GM19324 (cell line): ENCODE measurements at regions not wholly inside any gene's neighbourhood (a gene's known extent, or its start where the extent isn't known, plus 50 kb on each side); places are given as distances from the start of the nearest gene placed in this dataset.

Experiments used
- ATAC-seq: cut with Tn5 transposase; IDR thresholded peaks from one replicate; pipeline ENCODE4 v1.9.1; 2021; ENCODE audit warnings: mild to moderate bottlenecking, moderate library complexity; ENCODE audit not compliant: unreplicated experiment, low FRiP score

GRCh38 chr2:12074126-12074844 lies 327.9 kb downstream of the LPIN1 start:
- ATAC-seq: no peak

- ATAC-seq: no peak
Measured at GRCh38 chr2:12074845-12075217, 328.4 kb downstream of the LPIN1 start.

GRCh38 chr2:12075603-12076002 lies 329.2 kb downstream of the LPIN1 start:
- no peak for ATAC-seq

- ATAC-seq: no peak
Measured at GRCh38 chr2:12076810-12077209, 330.4 kb downstream of the LPIN1 start.

GRCh38 chr2:12080360-12080759 lies 333.9 kb downstream of the LPIN1 start:
- no peak for ATAC-seq

- ATAC-seq: no peak
Measured at GRCh38 chr2:12081481-12082210, 335.2 kb downstream of the LPIN1 start.

GRCh38 chr2:12083081-12083581 lies 336.7 kb downstream of the LPIN1 start:
- ATAC-seq: no peak

- no peak for ATAC-seq
Measured at GRCh38 chr2:12083713-12084419, 337.4 kb downstream of the LPIN1 start.

- no peak for ATAC-seq
Measured at GRCh38 chr2:12087175-12087574, 340.7 kb downstream of the LPIN1 start.

GRCh38 chr2:12087671-12088380 lies 341.4 kb downstream of the LPIN1 start:
- ATAC-seq: no peak

GRCh38 chr2:12089001-12089400 lies 342.6 kb downstream of the LPIN1 start:
- no peak for ATAC-seq

GRCh38 chr2:12089496-12089895 lies 343.1 kb downstream of the LPIN1 start:
- ATAC-seq: no peak

GRCh38 chr2:12090072-12090471 lies 343.6 kb downstream of the LPIN1 start:
- no peak for ATAC-seq

- ATAC-seq: no peak
Measured at GRCh38 chr2:12090590-12090989, 344.2 kb downstream of the LPIN1 start.

- ATAC-seq: no peak
Measured at GRCh38 chr2:12091201-12091806, 344.9 kb downstream of the LPIN1 start.

GRCh38 chr2:12094134-12094533 lies 347.7 kb downstream of the LPIN1 start:
- no peak for ATAC-seq

GRCh38 chr2:12096051-12096787 lies 349.8 kb downstream of the LPIN1 start:
- ATAC-seq: no peak

GRCh38 chr2:12096788-12097449 lies 350.5 kb downstream of the LPIN1 start:
- no peak for ATAC-seq

- no peak for ATAC-seq
Measured at GRCh38 chr2:12097859-12098258, 351.4 kb downstream of the LPIN1 start.
